ENCODE measurements at regions not wholly inside any gene's neighbourhood (a gene's known extent, or its start where the extent isn't known, plus 50 kb on each side); places are given as distances from the start of the nearest gene placed in this dataset.

DNA sequence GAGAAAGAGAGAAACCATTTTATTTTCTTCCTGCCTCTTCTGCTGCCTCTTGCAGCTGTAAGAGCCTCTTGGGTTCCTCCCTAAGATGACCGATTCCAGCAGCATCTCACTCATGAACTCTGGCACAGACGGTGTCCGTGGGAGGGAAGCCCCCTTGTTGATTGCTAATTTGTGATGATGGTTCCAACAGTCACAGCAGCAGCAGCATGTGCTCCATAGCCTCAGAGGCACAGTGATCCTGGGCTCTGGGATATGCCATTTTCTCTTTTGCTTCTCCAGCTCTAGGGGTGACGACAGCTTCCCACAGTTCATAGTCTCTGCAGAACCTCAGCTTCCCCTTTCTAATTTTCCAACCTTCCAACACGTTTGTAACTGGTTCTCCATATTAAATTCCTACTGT lies 324.2 kb upstream of the HS6ST1 start:
- Histone ChIP-seq H3K9ac (ENCODE audit: low read length) (no peak overlapping the region), H2AFZ (ENCODE audit: low read length) (no peak overlapping the region), H3K9me3 (ENCODE audit: low read length) (no peaks in the 10 kb centered on the region), H3K79me2 (ENCODE audit: low read length) (no peaks in the 10 kb centered on the region), H3K4me2 (ENCODE audit: low read length) (no peak overlapping the region), H4K20me1 (ENCODE audit: low read length) (no peaks in the 10 kb centered on the region), H3K27ac (ENCODE audit: low read length) (no peak overlapping the region), H3K4me3 (ENCODE audit: low read length) (no peak overlapping the region), H3F3A (ENCODE audit: low read length, unreplicated experiment) (no peaks in the 10 kb centered on the region), H3K4me1 (ENCODE audit: insufficient read depth, low read length) (no peaks in the 10 kb centered on the region), H3K27me3 (ENCODE audit: low read length) (peaks cover 66% of the 10 kb centered on the region), H3K36me3 (ENCODE audit: low read depth, low read length) (no peaks in the 10 kb centered on the region), H3K9me2 (replicated peaks; ENCODE audit: low read length) (no peaks in the 10 kb centered on the region)
- no peak for ATAC-seq
- POLR2A ChIA-PET (ENCODE audit: unreplicated experiment), result no interaction called here
- no peak for DNase-seq
- no TSS peak for BruUV-seq (replicated peaks)
- intact Hi-C loops (cut with micrococcal nuclease), result no loop called here
- CTCF ChIA-PET, result no interaction called here
- TF ChIP-seq EZH2 (IDR thresholded peaks at IDR 0.05; ENCODE audit: low read length, unreplicated experiment), result no peak
- no peak for TF ChIP-seq CTCF (conservative IDR thresholded peaks at IDR 0.05; ENCODE audit: low read depth, low read length)
- TF ChIP-seq EZH2phosphoT487 (IDR thresholded peaks at IDR 0.05; ENCODE audit: borderline replicate concordance, low read length), result no peak

DNA sequence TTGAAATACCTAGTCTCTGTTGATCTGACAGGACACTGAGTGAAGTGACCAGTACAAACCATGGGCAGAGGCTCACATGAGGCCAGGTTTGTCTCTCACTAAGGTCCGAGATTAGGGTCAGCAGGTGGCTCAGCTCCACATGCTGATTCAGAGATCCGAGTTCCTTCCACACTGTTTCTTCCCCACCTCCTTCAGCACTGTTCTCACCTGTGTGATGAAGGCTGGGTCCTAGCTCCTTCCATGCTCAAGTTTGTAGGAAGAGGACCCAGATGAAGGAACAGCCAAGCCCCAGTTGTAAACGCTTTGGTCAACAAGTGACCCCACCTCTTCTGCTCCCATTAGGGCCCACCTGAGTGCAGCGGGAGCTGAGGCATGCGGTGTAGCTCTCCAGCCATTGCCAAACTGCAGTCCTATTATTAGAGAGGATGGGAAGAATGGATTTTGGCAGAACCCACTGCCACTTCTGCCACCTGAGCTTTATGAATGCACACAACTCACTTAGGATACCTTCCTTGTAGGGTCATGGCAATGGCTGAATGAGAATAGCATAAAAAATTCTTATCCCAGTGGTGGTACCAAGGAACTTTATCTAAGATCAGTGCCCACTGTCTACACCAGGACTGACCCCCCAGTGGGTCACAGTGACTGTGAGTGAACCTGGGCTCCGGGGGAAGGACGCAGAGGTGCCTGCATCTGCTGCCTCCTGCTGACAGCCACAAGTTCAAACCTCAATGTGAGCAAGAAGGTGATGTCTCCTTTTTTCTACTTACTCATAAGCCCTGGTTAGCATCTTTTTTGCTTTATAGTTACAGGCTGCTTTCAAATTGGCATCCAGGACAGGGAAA lies 324.8 kb upstream of the HS6ST1 start:
- ChIA-PET CTCF (no interaction called here), POLR2A (ENCODE audit: unreplicated experiment) (no interaction called here)
- DNase-seq (no peak), ATAC-seq (no peak)
- TF ChIP-seq EZH2phosphoT487 (IDR thresholded peaks at IDR 0.05; ENCODE audit: borderline replicate concordance, low read length) (no peak), EZH2 (IDR thresholded peaks at IDR 0.05; ENCODE audit: low read length, unreplicated experiment) (no peak), CTCF (conservative IDR thresholded peaks at IDR 0.05; ENCODE audit: low read depth, low read length) (no peak)
- H3K27ac ChIP-seq (ENCODE audit: low read length), result no peak overlapping the region
- H3K4me1 ChIP-seq (ENCODE audit: insufficient read depth, low read length), result no peaks in the 10 kb centered on the region
- no TSS peak for BruUV-seq (replicated peaks)
- no peaks in the 10 kb centered on the region for H3F3A ChIP-seq (ENCODE audit: low read length, unreplicated experiment)
- no peak overlapping the region for H2AFZ ChIP-seq (ENCODE audit: low read length)
- no peaks in the 10 kb centered on the region for H3K9me3 ChIP-seq (ENCODE audit: low read length)
- no peak overlapping the region for H3K4me2 ChIP-seq (ENCODE audit: low read length)
- H3K4me3 ChIP-seq (ENCODE audit: low read length), result no peak overlapping the region
- no peak overlapping the region for H3K9ac ChIP-seq (ENCODE audit: low read length)
- H4K20me1 ChIP-seq (ENCODE audit: low read length), result no peaks in the 10 kb centered on the region
- H3K79me2 ChIP-seq (ENCODE audit: low read length), result no peaks in the 10 kb centered on the region
- H3K27me3 ChIP-seq (ENCODE audit: low read length), result peaks cover 64% of the 10 kb centered on the region
- no peaks in the 10 kb centered on the region for H3K36me3 ChIP-seq (ENCODE audit: low read depth, low read length)
- intact Hi-C loops (cut with micrococcal nuclease), result no loop called here
- no peaks in the 10 kb centered on the region for H3K9me2 ChIP-seq (replicated peaks; ENCODE audit: low read length)

- no peak for TF ChIP-seq EZH2phosphoT487 (IDR thresholded peaks at IDR 0.05; ENCODE audit: borderline replicate concordance, low read length)
- TF ChIP-seq EZH2 (IDR thresholded peaks at IDR 0.05; ENCODE audit: low read length, unreplicated experiment), result no peak
- TF ChIP-seq CTCF (conservative IDR thresholded peaks at IDR 0.05; ENCODE audit: low read depth, low read length), result no peak
- Histone ChIP-seq H4K20me1 (ENCODE audit: low read length) (no peaks in the 10 kb centered on the region), H3K79me2 (ENCODE audit: low read length) (no peaks in the 10 kb centered on the region), H2AFZ (ENCODE audit: low read length) (no peak overlapping the region), H3K36me3 (ENCODE audit: low read depth, low read length) (no peaks in the 10 kb centered on the region), H3K4me2 (ENCODE audit: low read length) (no peak overlapping the region), H3K4me3 (ENCODE audit: low read length) (no peak overlapping the region), H3K9me2 (replicated peaks; ENCODE audit: low read length) (no peaks in the 10 kb centered on the region), H3K4me1 (ENCODE audit: insufficient read depth, low read length) (no peaks in the 10 kb centered on the region), H3K27ac (ENCODE audit: low read length) (no peak overlapping the region), H3K9ac (ENCODE audit: low read length) (no peak overlapping the region), H3F3A (ENCODE audit: low read length, unreplicated experiment) (no peaks in the 10 kb centered on the region), H3K9me3 (ENCODE audit: low read length) (no peaks in the 10 kb centered on the region), H3K27me3 (ENCODE audit: low read length) (peaks cover 66% of the 10 kb centered on the region)
- BruUV-seq (replicated peaks), result no TSS peak
- ATAC-seq, result no peak
- POLR2A ChIA-PET (ENCODE audit: unreplicated experiment), result no interaction called here
- DNase-seq, result no peak
- CTCF ChIA-PET, result no interaction called here
- intact Hi-C loops (cut with micrococcal nuclease), result no loop called here
These were observed 325.5 kb upstream of the HS6ST1 start for GRCh38 chr2:128644156-128644555.
